ENCODE measurements at regions not wholly inside any gene's neighbourhood (a gene's known extent, or its start where the extent isn't known, plus 50 kb on each side); places are given as distances from the start of the nearest gene placed in this dataset.

- TF ChIP-seq CTCF (IDR thresholded peaks at IDR 0.05), result no peak
- TF ChIP-seq POLR2A (IDR thresholded peaks at IDR 0.05), result no peak
These were observed 116.1 kb downstream of the MSX2 start for GRCh38 chr5:174840435-174840834.

Data from Peyer's patch (tissue), 4 donors.